GM21390 (cell line): ENCODE measurements at regions not wholly inside any gene's neighbourhood (a gene's known extent, or its start where the extent isn't known, plus 50 kb on each side); places are given as distances from the start of the nearest gene placed in this dataset.
"Not testable (repeated sequence)": the region's sequence is repeated elsewhere in the genome, so short reads cannot be mapped to it uniquely, and the experiment has no call there.

Source experiments
- ATAC-seq: cut with Tn5 transposase; IDR thresholded peaks from one replicate; pipeline ENCODE4 v1.9.1; 2021; ENCODE audit not compliant: unreplicated experiment

GRCh38 chr4:30124621-30125020, 595.5 kb upstream of the PCDH7 start:
- not testable (repeated sequence) for ATAC-seq

GRCh38 chr4:30125868-30126267, 594.3 kb upstream of the PCDH7 start:
- ATAC-seq: no peak

GRCh38 chr4:30126351-30126750, 593.8 kb upstream of the PCDH7 start:
- ATAC-seq: no peak

- not testable (repeated sequence) for ATAC-seq
These were observed 571.3 kb upstream of the PCDH7 start for GRCh38 chr4:30148828-30149227.

GRCh38 chr4:30149539-30149938, 570.6 kb upstream of the PCDH7 start:
- not testable (repeated sequence) for ATAC-seq

GRCh38 chr4:30153427-30153826, 566.7 kb upstream of the PCDH7 start:
- ATAC-seq: no peak

GRCh38 chr4:30160140-30160539, 560.0 kb upstream of the PCDH7 start:
- no peak for ATAC-seq

- ATAC-seq: no peak
These were observed 547.8 kb upstream of the PCDH7 start for GRCh38 chr4:30172416-30172815.

- no peak for ATAC-seq
These were observed 538.7 kb upstream of the PCDH7 start for GRCh38 chr4:30181512-30181911.

- no peak for ATAC-seq
These were observed 538.3 kb upstream of the PCDH7 start for GRCh38 chr4:30181918-30182317.

- ATAC-seq: no peak
These were observed 537.4 kb upstream of the PCDH7 start for GRCh38 chr4:30182786-30183185.

- no peak for ATAC-seq
These were observed 528.3 kb upstream of the PCDH7 start for GRCh38 chr4:30191902-30192301.

- ATAC-seq: no peak
These were observed 512.8 kb upstream of the PCDH7 start for GRCh38 chr4:30207389-30207788.

- ATAC-seq: no peak
These were observed 511.3 kb upstream of the PCDH7 start for GRCh38 chr4:30208731-30209435.

- ATAC-seq: not testable (repeated sequence)
These were observed 504.2 kb upstream of the PCDH7 start for GRCh38 chr4:30215973-30216372.

GRCh38 chr4:30245140-30245539, 475.0 kb upstream of the PCDH7 start:
- no peak for ATAC-seq

GRCh38 chr4:30256116-30256832, 463.9 kb upstream of the PCDH7 start:
- ATAC-seq: no peak

- no peak for ATAC-seq
These were observed 461.2 kb upstream of the PCDH7 start for GRCh38 chr4:30258949-30259348.

GRCh38 chr4:30262379-30262778, 457.8 kb upstream of the PCDH7 start:
- ATAC-seq: no peak

- ATAC-seq: no peak
These were observed 455.7 kb upstream of the PCDH7 start for GRCh38 chr4:30264465-30264864.

- ATAC-seq: no peak
These were observed 454.5 kb upstream of the PCDH7 start for GRCh38 chr4:30265716-30266115.

- no peak for ATAC-seq
These were observed 451.8 kb upstream of the PCDH7 start for GRCh38 chr4:30268370-30268769.

- ATAC-seq: no peak
These were observed 450.3 kb upstream of the PCDH7 start for GRCh38 chr4:30269850-30270249.
